ENCODE measurements at regions not wholly inside any gene's neighbourhood (a gene's known extent, or its start where the extent isn't known, plus 50 kb on each side); places are given as distances from the start of the nearest gene placed in this dataset.
A peak's percentile ranks its signal among the peaks of the same experiment; 100 is the strongest.

- ChIA-PET CTCF (no interaction called here), POLR2A (interaction anchor here (0.6 kb wide), 1 partner anchor 130 kb away, joined by 3 read pairs; no protein-coding TSS in a partner anchor)
- no peaks in the 10 kb centered on the region for H3K36me3 Mint-ChIP-seq (ENCODE audit: low read depth)
Observed at GRCh38 chr4:36549992-36550391, 268.6 kb downstream of the DTHD1 start.

DNA sequence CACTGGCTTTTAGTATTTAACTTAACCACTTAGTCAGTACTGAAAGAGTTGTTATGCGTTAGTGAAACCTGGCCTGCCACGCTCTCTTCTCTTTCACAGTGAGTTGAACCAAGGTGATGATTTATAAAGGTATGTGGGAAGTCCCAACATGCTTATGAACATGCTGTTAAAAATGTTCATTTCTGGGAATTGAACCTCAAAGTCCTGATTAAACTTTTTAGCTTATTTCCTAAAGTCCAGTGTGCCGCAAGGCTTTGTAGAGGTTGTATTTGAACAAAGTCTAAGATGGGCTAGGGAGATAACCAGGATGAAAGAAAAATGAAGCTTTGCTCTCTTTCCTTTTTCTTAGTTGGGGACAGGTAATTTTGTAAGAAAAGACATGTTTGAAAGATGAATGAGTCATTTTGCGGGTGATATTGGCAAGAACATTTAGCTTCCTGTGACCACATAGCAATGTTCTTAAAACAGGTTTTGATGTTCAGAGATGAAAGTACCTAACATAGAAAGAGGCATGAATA, 270.3 kb downstream of the DTHD1 start:
- CTCF ChIA-PET: interaction anchor here (1.0 to 1.3 kb wide), 3 partner anchors 9 to 241 kb away, joined by 3 read pairs; no protein-coding TSS in a partner anchor
- Mint-ChIP-seq H3K27ac (peak overlapping the region; percentile 83), H3K4me1 (peaks cover 18% of the 10 kb centered on the region), H3K9me3 (ENCODE audit: low read depth) (no peaks in the 10 kb centered on the region), H3K4me3 (no peak overlapping the region), H3K27me3 (peaks cover 8% of the 10 kb centered on the region), H3K36me3 (ENCODE audit: low read depth) (no peaks in the 10 kb centered on the region)
- ATAC-seq: peak; percentile 95
- intact Hi-C loops (cut with DNase I, micrococcal nuclease): loop anchor here (2.0 to 5.0 kb wide), 2 partner anchors 159 to 265 kb away; no protein-coding TSS in a partner anchor
- POLR2A ChIA-PET: no interaction called here
- DNase-seq: peak; percentile 68

More at GRCh38 chr4:36549992-36550391, 268.6 kb downstream of the DTHD1 start:
- Mint-ChIP-seq H3K4me3 (no peak overlapping the region), H3K27ac (no peak overlapping the region), H3K9me3 (ENCODE audit: low read depth) (no peaks in the 10 kb centered on the region), H3K4me1 (peaks cover 18% of the 10 kb centered on the region), H3K27me3 (peaks cover 8% of the 10 kb centered on the region)
- ATAC-seq: no peak
- intact Hi-C loops (cut with DNase I, micrococcal nuclease): loop anchor here (2.0 to 5.0 kb wide), 2 partner anchors 158 to 263 kb away; no protein-coding TSS in a partner anchor
- DNase-seq: no peak

- DNase-seq (no peak), ATAC-seq (no peak)
- Mint-ChIP-seq H3K4me1 (peaks cover 18% of the 10 kb centered on the region), H3K27ac (no peak overlapping the region), H3K4me3 (no peak overlapping the region), H3K9me3 (ENCODE audit: low read depth) (no peaks in the 10 kb centered on the region), H3K36me3 (ENCODE audit: low read depth) (no peaks in the 10 kb centered on the region), H3K27me3 (peaks cover 15% of the 10 kb centered on the region)
- ChIA-PET CTCF (interaction anchor here (0.6 to 1.3 kb wide), 2 partner anchors 95 to 836 kb away, joined by 3 read pairs; no protein-coding TSS in a partner anchor), POLR2A (no interaction called here)
- intact Hi-C loops (cut with DNase I, micrococcal nuclease): loop anchor here in 1 of 2 experiments (5.0 kb wide), 1 partner anchor 161 kb away; no protein-coding TSS in a partner anchor
Observed at GRCh38 chr4:36553029-36553428, 271.6 kb downstream of the DTHD1 start.

DNA sequence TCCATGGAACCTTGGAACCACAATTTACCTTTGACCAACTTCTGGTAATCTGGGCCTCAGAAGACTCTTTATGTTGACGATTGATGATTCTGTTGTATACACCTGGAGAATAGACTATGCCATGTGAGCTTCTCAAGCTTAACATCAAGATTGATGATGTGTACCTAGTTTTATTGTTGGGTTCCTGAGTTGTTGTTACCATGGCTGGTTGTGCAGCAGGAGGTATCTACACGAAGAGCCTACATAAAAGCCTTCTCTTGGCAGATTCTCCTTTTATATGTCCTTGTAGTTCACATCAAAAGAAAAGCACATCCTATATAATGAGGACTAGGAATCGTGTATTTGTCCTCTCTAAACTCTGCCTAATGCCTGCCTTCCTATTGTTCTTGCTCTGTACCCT, 272.0 kb downstream of the DTHD1 start:
- POLR2A ChIA-PET: no interaction called here
- Mint-ChIP-seq H3K9me3 (ENCODE audit: low read depth) (no peaks in the 10 kb centered on the region), H3K4me1 (peaks cover 18% of the 10 kb centered on the region), H3K36me3 (ENCODE audit: low read depth) (no peaks in the 10 kb centered on the region), H3K27me3 (peaks cover 15% of the 10 kb centered on the region), H3K4me3 (no peak overlapping the region), H3K27ac (no peak overlapping the region)
- intact Hi-C loops (cut with DNase I, micrococcal nuclease): loop anchor here in 1 of 2 experiments (5.0 kb wide), 1 partner anchor 161 kb away; no protein-coding TSS in a partner anchor
- DNase-seq: no peak
- ATAC-seq: no peak
- CTCF ChIA-PET: interaction anchor here (0.6 kb wide), 1 partner anchor 835 kb away, joined by 3 read pairs; no protein-coding TSS in a partner anchor

DNA sequence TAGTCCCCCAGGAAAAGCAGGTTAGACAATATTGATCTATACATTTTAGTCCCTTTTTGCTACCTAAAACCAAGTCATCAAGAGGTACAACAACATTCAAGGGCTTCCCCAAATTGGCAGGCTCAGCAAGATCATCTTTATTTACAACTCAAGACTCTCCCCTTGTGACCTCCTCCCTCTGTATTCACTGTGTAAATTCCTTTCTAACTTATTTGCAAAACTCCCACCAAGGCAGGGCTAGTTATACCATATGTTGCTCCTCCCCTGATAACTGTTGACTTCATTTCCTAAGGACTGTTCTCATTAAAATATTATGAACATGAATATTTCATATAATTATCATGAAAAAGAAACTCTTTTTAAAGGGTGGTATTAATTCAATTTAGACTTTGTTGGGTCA, 275.6 kb downstream of the DTHD1 start:
- Mint-ChIP-seq H3K27ac (no peak overlapping the region), H3K36me3 (ENCODE audit: low read depth) (no peaks in the 10 kb centered on the region), H3K4me3 (no peak overlapping the region), H3K27me3 (peaks cover 15% of the 10 kb centered on the region), H3K4me1 (peaks cover 5% of the 10 kb centered on the region), H3K9me3 (ENCODE audit: low read depth) (no peaks in the 10 kb centered on the region)
- no peak for ATAC-seq
- DNase-seq: no peak
- intact Hi-C loops (cut with DNase I, micrococcal nuclease): no loop called here
- ChIA-PET CTCF (no interaction called here), POLR2A (no interaction called here)

DNA sequence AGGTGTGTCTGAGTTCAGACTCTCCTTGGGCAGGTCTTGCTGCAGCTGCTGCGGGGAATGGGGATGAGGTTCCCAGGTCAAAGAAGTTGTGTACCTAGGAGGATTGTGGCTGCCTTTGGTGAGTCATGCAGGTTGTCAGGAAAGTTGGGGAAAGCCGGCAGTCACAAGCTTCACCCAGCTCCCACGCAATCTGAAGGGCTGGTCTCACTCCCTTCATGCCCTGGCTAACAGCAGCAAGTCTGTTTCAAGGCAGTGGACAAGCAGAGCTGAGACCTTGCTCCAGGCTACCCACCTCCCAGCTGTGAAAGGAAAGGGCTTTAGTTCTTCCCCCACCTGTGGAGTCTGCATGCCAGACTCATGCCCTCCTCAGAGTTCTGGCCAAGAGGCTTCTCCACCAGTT, 287.2 kb downstream of the DTHD1 start:
- Mint-ChIP-seq H3K27ac (no peak overlapping the region), H3K36me3 (ENCODE audit: low read depth) (no peaks in the 10 kb centered on the region), H3K4me1 (no peaks in the 10 kb centered on the region), H3K27me3 (no peaks in the 10 kb centered on the region), H3K9me3 (ENCODE audit: low read depth) (no peaks in the 10 kb centered on the region), H3K4me3 (no peak overlapping the region)
- ChIA-PET CTCF (no interaction called here), POLR2A (no interaction called here)
- ATAC-seq (no peak), DNase-seq (no peak)
- intact Hi-C loops (cut with DNase I, micrococcal nuclease): no loop called here

DNA sequence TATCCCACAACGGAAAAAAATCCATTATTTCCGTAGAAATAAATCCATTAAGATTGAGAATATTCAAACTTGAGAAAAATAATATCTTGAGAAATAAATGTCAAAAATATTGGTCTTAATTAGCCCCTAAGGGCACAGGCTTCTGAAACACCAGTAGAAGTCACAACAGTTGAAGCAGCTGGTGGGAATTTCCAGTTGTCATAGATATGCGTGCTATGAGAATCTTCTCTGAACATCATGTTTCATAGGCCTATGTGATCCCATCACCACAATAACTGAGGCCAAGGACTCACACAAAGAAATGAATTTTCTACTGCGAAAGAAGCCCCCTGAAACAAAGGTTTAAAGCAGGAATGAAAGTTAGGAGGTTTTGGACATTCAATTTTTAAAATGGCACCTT, 292.0 kb downstream of the DTHD1 start:
- Mint-ChIP-seq H3K36me3 (ENCODE audit: low read depth) (no peaks in the 10 kb centered on the region), H3K4me1 (no peaks in the 10 kb centered on the region)
- intact Hi-C loops (cut with DNase I, micrococcal nuclease): no loop called here

GRCh38 chr4:36574816-36575215, 293.4 kb downstream of the DTHD1 start:
- Mint-ChIP-seq H3K9me3 (ENCODE audit: low read depth) (peaks cover 10% of the 10 kb centered on the region), H3K27me3 (peaks cover 2% of the 10 kb centered on the region), H3K4me1 (no peaks in the 10 kb centered on the region), H3K27ac (no peak overlapping the region), H3K4me3 (no peak overlapping the region), H3K36me3 (ENCODE audit: low read depth) (no peaks in the 10 kb centered on the region)
- DNase-seq (no peak), ATAC-seq (no peak)
- ChIA-PET POLR2A (no interaction called here), CTCF (no interaction called here)
- intact Hi-C loops (cut with DNase I, micrococcal nuclease): no loop called here

More for the DNA sequence above, 292.0 kb downstream of the DTHD1 start:
- Mint-ChIP-seq H3K9me3 (ENCODE audit: low read depth) (peaks cover 10% of the 10 kb centered on the region), H3K27ac (no peak overlapping the region), H3K27me3 (peaks cover 2% of the 10 kb centered on the region), H3K4me3 (no peak overlapping the region)
- ChIA-PET CTCF (interaction anchor here (1.0 kb wide), 1 partner anchor 174 kb away, joined by 3 read pairs; no protein-coding TSS in a partner anchor), POLR2A (no interaction called here)
- ATAC-seq (no peak), DNase-seq (no peak)

DNA sequence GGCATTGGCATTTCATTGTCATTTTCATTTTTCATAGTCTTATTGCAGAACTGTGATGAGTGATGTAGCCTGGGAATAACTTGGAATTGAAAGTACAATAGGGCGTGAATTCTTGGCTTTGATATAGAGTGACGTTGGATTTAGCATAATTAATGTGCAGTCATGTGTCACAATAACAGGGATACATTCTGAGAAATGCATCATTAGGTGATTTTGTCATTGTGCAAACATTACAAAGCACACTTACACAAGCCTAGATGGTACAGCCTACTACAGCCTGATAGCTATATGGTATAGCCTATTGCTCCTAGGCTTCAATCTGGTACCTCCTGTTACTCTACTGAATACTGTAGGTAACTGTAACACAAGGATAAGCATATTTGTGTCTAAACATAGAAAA, 300.8 kb downstream of the DTHD1 start:
- H3K4me3 Mint-ChIP-seq: no peak overlapping the region
- no peaks in the 10 kb centered on the region for H3K9me3 Mint-ChIP-seq (ENCODE audit: low read depth)
- intact Hi-C loops (cut with DNase I, micrococcal nuclease): no loop called here
- ATAC-seq: no peak
- no peaks in the 10 kb centered on the region for H3K36me3 Mint-ChIP-seq (ENCODE audit: low read depth)
- ChIA-PET CTCF (no interaction called here), POLR2A (no interaction called here)
- H3K4me1 Mint-ChIP-seq: no peaks in the 10 kb centered on the region
- no peak for DNase-seq
- no peak overlapping the region for H3K27ac Mint-ChIP-seq
- no peaks in the 10 kb centered on the region for H3K27me3 Mint-ChIP-seq

DNA sequence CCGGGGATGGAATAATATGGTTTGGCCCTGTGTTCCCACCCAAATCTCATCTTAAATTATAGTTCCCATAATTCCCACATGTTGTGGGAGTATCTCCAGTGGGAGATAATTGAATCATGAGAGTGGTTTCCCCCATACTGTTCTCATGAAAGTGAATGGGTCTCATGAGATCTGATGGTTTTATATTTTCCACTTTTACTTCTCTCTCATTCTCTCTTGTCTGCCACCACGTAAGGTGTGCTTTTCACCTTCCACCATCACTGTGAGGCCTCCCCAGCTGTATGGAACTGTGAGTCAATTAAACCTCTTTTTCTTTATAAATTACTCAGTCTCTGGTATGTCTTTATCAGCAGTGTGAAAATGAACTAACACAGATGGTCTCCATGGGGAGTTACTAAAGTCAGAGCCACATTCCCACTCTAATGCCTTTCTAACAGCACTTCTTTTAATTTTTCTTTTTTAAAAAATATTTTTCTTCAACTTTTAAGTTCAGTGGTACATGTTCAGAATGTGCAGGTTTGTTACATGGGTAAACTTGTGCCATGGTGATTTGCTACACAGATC, 306.6 kb downstream of the DTHD1 start:
- POLR2A ChIA-PET: no interaction called here
- Mint-ChIP-seq H3K27me3 (no peaks in the 10 kb centered on the region), H3K4me1 (no peaks in the 10 kb centered on the region), H3K9me3 (ENCODE audit: low read depth) (peaks cover 3% of the 10 kb centered on the region), H3K27ac (no peak overlapping the region), H3K36me3 (ENCODE audit: low read depth) (no peaks in the 10 kb centered on the region), H3K4me3 (no peak overlapping the region)
- intact Hi-C loops (cut with DNase I, micrococcal nuclease): no loop called here
- CTCF ChIA-PET: no interaction called here
- no peak for DNase-seq
- ATAC-seq: peak; percentile 53

GRCh38 chr4:36590343-36590742, 308.9 kb downstream of the DTHD1 start:
- ATAC-seq: no peak
- Mint-ChIP-seq H3K27ac (no peak overlapping the region), H3K27me3 (no peaks in the 10 kb centered on the region), H3K4me3 (no peak overlapping the region), H3K36me3 (ENCODE audit: low read depth) (no peaks in the 10 kb centered on the region), H3K4me1 (no peaks in the 10 kb centered on the region), H3K9me3 (ENCODE audit: low read depth) (peaks cover 6% of the 10 kb centered on the region)
- ChIA-PET POLR2A (no interaction called here), CTCF (no interaction called here)
- no peak for DNase-seq
- intact Hi-C loops (cut with DNase I, micrococcal nuclease): no loop called here

GRCh38 chr4:36601864-36602495, 320.6 kb downstream of the DTHD1 start:
- no peak for ATAC-seq
- H3K9me3 Mint-ChIP-seq (ENCODE audit: low read depth): no peaks in the 10 kb centered on the region
- no peak for DNase-seq
- no peaks in the 10 kb centered on the region for H3K36me3 Mint-ChIP-seq (ENCODE audit: low read depth)
- intact Hi-C loops (cut with DNase I, micrococcal nuclease): no loop called here
- no peak overlapping the region for H3K4me3 Mint-ChIP-seq
- H3K4me1 Mint-ChIP-seq: no peaks in the 10 kb centered on the region
- POLR2A ChIA-PET: no interaction called here
- CTCF ChIA-PET: no interaction called here
- no peak overlapping the region for H3K27ac Mint-ChIP-seq
- no peaks in the 10 kb centered on the region for H3K27me3 Mint-ChIP-seq

All from activated CD4-positive, alpha-beta T cell treated with anti-CD3 and anti-CD28 coated beads for 36 hours (primary cell).